Chondrocyte (in vitro differentiated cells): ENCODE measurements at regions not wholly inside any gene's neighbourhood (a gene's known extent, or its start where the extent isn't known, plus 50 kb on each side); places are given as distances from the start of the nearest gene placed in this dataset.
A peak's percentile ranks its signal among the peaks of the same experiment; 100 is the strongest.

Experiments
- DNase-seq: peaks from one replicate; pipeline ENCODE4 v3.0.0; 2021; ENCODE audit warnings: mixed read lengths, low spot score
- H3K27ac Mint-ChIP-seq: one replicate; pipeline ENCODE4 v1.8.0; 2021; ENCODE audit warnings: mild to moderate bottlenecking, moderate library complexity, mixed read lengths; ENCODE audit not compliant: unreplicated experiment
- H3K27me3 Mint-ChIP-seq: 2 replicates; pipeline ENCODE4 v1.8.0; 2021; ENCODE audit warnings: low read depth, mixed read lengths
- H3K36me3 Mint-ChIP-seq: 2 replicates; pipeline ENCODE4 v1.8.0; 2021; ENCODE audit warnings: low read depth, mixed read lengths
- H3K4me1 Mint-ChIP-seq: 2 replicates; pipeline ENCODE4 v1.8.0; 2021; ENCODE audit warnings: low read depth, mild to moderate bottlenecking, mixed read lengths
- H3K4me3 Mint-ChIP-seq: one replicate; pipeline ENCODE4 v1.8.0; 2021; ENCODE audit warnings: mild to moderate bottlenecking, moderate library complexity, mixed read lengths; ENCODE audit not compliant: unreplicated experiment
- H3K9me3 Mint-ChIP-seq: 2 replicates; pipeline ENCODE4 v1.8.0; 2021; ENCODE audit warnings: low read depth, mixed read lengths
- CTCF ChIP-seq: fragments of 200-600 bp; sonication (generic); IDR thresholded peaks from 2 replicates; pipeline ENCODE4 v1.5.0; 2021; ENCODE audit warnings: antibody characterized with exemption, mild to moderate bottlenecking, moderate library complexity

- H3K4me3 Mint-ChIP-seq = peak overlapping the region; percentile 54
- H3K4me1 Mint-ChIP-seq = peaks cover 11% of the 10 kb centered on the region
- no peaks in the 10 kb centered on the region for H3K9me3 Mint-ChIP-seq
- no peak for DNase-seq
- H3K27me3 Mint-ChIP-seq = no peaks in the 10 kb centered on the region
- no peak overlapping the region for H3K27ac Mint-ChIP-seq
- TF ChIP-seq CTCF = peak; percentile 99
- H3K36me3 Mint-ChIP-seq = no peaks in the 10 kb centered on the region
Observed at GRCh38 chr7:25069900-25070443, 55.1 kb downstream of the CYCS start.

GRCh38 chr7:25068502-25069213 is 56.4 kb downstream of the CYCS start:
- Mint-ChIP-seq H3K27ac (no peak overlapping the region), H3K9me3 (no peaks in the 10 kb centered on the region), H3K36me3 (no peaks in the 10 kb centered on the region), H3K27me3 (peaks cover 2% of the 10 kb centered on the region), H3K4me1 (peaks cover 11% of the 10 kb centered on the region), H3K4me3 (no peak overlapping the region)
- no peak for TF ChIP-seq CTCF
- DNase-seq = no peak

DNA sequence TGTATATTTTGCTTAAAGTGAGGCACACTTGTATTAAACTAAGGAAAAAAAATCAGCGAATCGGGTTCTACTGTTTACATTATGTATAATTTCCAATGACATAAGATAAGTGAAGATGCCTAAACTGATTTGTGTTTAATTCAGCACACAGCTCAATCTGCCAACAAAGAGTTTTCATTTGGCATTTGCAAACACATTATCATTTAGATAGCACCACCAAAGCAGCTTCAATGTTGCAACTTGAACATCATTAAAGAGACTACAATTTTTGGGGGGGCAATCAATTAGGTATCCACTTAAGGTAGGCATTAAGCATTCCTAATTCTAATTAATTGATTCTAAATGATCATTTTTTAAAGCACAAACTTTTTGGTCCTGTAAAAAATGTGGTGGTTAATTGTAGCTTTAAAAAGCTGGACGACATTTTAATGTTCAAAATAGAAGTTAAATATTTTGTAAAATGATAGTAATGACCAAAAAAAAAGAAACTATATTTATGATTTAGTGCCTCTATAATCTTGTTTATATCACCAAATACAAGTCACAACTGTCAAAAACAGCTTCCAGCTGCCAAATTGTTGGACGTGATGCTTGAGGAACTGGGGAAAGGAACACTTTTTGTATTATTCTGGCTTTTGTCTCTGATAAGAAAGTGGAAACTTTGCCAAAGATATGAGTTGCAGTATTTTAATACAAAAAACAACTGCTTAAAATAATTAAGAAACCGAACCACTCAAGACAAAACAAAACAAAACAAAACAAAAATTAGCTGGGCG is 57.1 kb downstream of the CYCS start:
- no peaks in the 10 kb centered on the region for H3K9me3 Mint-ChIP-seq
- no peak for DNase-seq
- peaks cover 7% of the 10 kb centered on the region for H3K4me1 Mint-ChIP-seq
- H3K4me3 Mint-ChIP-seq = no peak overlapping the region
- H3K27me3 Mint-ChIP-seq = peaks cover 2% of the 10 kb centered on the region
- H3K27ac Mint-ChIP-seq = no peak overlapping the region
- H3K36me3 Mint-ChIP-seq = no peaks in the 10 kb centered on the region
- TF ChIP-seq CTCF = no peak

- TF ChIP-seq CTCF = no peak
- H3K4me3 Mint-ChIP-seq = no peak overlapping the region
- no peak for DNase-seq
- H3K36me3 Mint-ChIP-seq = no peaks in the 10 kb centered on the region
- no peaks in the 10 kb centered on the region for H3K9me3 Mint-ChIP-seq
- peaks cover 2% of the 10 kb centered on the region for H3K27me3 Mint-ChIP-seq
- peaks cover 7% of the 10 kb centered on the region for H3K4me1 Mint-ChIP-seq
- H3K27ac Mint-ChIP-seq = no peak overlapping the region
Observed at GRCh38 chr7:25066253-25066652, 58.8 kb downstream of the CYCS start.

DNA sequence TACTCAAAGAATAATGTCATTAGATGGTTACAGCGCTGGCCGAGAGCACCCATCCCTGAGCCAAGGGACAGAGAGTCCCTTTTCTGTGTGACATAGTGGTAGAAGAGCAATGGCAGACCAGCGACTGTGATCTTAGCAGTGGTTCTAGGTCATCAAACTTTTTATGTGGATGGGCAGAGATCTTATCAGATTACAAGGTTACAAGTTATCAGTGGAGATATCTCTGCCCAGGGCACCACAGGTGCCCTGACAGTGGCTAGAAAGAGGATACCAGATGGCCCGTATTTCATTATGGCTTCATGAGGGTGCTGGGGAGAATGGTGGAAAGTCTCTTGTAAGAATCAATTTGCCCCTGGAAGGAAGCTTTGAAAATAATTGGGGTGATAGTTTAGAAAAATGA is 62.7 kb downstream of the CYCS start:
- DNase-seq = no peak
- no peaks in the 10 kb centered on the region for H3K4me1 Mint-ChIP-seq
- no peak overlapping the region for H3K4me3 Mint-ChIP-seq
- H3K9me3 Mint-ChIP-seq = no peaks in the 10 kb centered on the region
- TF ChIP-seq CTCF = no peak
- no peak overlapping the region for H3K27ac Mint-ChIP-seq
- peaks cover 7% of the 10 kb centered on the region for H3K27me3 Mint-ChIP-seq
- no peaks in the 10 kb centered on the region for H3K36me3 Mint-ChIP-seq
